ENCODE measurements at regions not wholly inside any gene's neighbourhood (a gene's known extent, or its start where the extent isn't known, plus 50 kb on each side); places are given as distances from the start of the nearest gene placed in this dataset.

DNA sequence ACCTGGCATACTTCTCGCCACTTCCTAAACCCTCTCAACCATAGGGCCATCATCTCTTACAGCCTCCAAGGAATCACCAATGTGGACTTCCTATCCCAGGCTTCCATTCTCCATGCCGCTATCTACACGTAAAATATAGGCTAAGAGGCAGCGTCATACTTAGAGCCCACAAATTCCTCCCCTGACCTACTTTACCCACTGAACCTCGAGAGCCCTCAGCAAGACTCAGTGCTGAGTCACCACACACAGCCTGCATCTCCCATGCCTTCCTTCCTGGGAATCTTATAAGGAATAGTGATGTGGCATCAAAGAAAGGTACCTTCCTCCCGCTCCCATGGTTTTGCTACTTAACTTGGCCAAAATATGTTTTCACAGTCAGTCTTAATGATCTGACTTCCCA is 435.6 kb upstream of the NFE2L3 start:
- no peaks in the 10 kb centered on the region for H3K4me1 ChIP-seq (ENCODE audit: control insufficient read depth, extremely low read depth, insufficient read depth, low read length)
- no peak for DNase-seq (ENCODE audit: low read depth, low spot score)
- no peaks in the 10 kb centered on the region for H3K36me3 ChIP-seq (ENCODE audit: control insufficient read depth in 2 of 2, extremely low read depth in 1 of 2, insufficient read depth in 2 of 2, low read length in 2 of 2)
- BruUV-seq (replicated peaks): no TSS peak
- FAIRE-seq: no peak
- POLR2A ChIA-PET: no interaction called here
- no peak overlapping the region for H2AFZ ChIP-seq (ENCODE audit: low read depth, low read length)
- no peak overlapping the region for H3K27ac ChIP-seq (ENCODE audit: insufficient read depth, low read depth, low read length)
- H3K27me3 ChIP-seq (ENCODE audit: control insufficient read depth in 2 of 2, insufficient read depth in 2 of 2, low read length in 2 of 2): no peaks in the 10 kb centered on the region
- H3K9me3 ChIP-seq (replicated peaks; ENCODE audit: control insufficient read depth, insufficient read depth, low read length): no peaks in the 10 kb centered on the region
- no peaks in the 10 kb centered on the region for H3K79me2 ChIP-seq (ENCODE audit: control insufficient read depth, insufficient read depth, low read length)
- no peaks in the 10 kb centered on the region for H4K20me1 ChIP-seq (replicated peaks; ENCODE audit: control insufficient read depth, extremely low read depth, insufficient read depth, low read length)
- TF ChIP-seq EZH2 (IDR thresholded peaks at IDR 0.05; ENCODE audit: borderline replicate concordance, low read depth, low read length, severe bottlenecking): no peak
- no peak for TF ChIP-seq FOS (IDR thresholded peaks at IDR 0.05; ENCODE audit: borderline replicate concordance, insufficient read depth, low read length)
- no peak for TF ChIP-seq MYC (IDR thresholded peaks at IDR 0.05; ENCODE audit: low read depth, low read length)
- no peak for TF ChIP-seq JUN (IDR thresholded peaks at IDR 0.05; ENCODE audit: borderline replicate concordance, insufficient read depth, insufficient read length, low read depth)
- no peak for TF ChIP-seq GATA2 (IDR thresholded peaks at IDR 0.05; ENCODE audit: insufficient read depth, insufficient read length, low read depth, low read length)
- no peak for TF ChIP-seq POLR2A (IDR thresholded peaks at IDR 0.05; ENCODE audit: low read depth, low read length)
- TF ChIP-seq, protein P1, sequence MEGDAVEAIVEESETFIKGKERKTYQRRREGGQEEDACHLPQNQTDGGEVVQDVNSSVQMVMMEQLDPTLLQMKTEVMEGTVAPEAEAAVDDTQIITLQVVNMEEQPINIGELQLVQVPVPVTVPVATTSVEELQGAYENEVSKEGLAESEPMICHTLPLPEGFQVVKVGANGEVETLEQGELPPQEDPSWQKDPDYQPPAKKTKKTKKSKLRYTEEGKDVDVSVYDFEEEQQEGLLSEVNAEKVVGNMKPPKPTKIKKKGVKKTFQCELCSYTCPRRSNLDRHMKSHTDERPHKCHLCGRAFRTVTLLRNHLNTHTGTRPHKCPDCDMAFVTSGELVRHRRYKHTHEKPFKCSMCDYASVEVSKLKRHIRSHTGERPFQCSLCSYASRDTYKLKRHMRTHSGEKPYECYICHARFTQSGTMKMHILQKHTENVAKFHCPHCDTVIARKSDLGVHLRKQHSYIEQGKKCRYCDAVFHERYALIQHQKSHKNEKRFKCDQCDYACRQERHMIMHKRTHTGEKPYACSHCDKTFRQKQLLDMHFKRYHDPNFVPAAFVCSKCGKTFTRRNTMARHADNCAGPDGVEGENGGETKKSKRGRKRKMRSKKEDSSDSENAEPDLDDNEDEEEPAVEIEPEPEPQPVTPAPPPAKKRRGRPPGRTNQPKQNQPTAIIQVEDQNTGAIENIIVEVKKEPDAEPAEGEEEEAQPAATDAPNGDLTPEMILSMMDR (IDR thresholded peaks at IDR 0.05; ENCODE audit: extremely low read depth in 1 of 2, insufficient read depth in 1 of 2, low read depth in 1 of 2, low read length in 2 of 2): no peak
- TF ChIP-seq, protein P2, sequence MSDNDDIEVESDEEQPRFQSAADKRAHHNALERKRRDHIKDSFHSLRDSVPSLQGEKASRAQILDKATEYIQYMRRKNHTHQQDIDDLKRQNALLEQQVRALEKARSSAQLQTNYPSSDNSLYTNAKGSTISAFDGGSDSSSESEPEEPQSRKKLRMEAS (IDR thresholded peaks at IDR 0.05; ENCODE audit: insufficient read depth, insufficient read length): no peak
- dilution Hi-C loops (cut with MboI; ENCODE audit: extremely low pct_ligation_motif_present, low sequenced_read_pairs) (no loop called here), intact Hi-C loops (cut with micrococcal nuclease) (no loop called here)
- no peak overlapping the region for H3K4me2 ChIP-seq (ENCODE audit: insufficient read depth, low read length)
- H3K4me3 ChIP-seq (replicated peaks in 1 of 3; ENCODE audit: insufficient read depth in 1 of 3, low read depth in 1 of 3, low read length in 3 of 3): no peak overlapping the region
- no peak overlapping the region for H3K9ac ChIP-seq (replicated peaks; ENCODE audit: extremely low read depth, insufficient read depth, low read length)
- CTCF ChIA-PET: no interaction called here
- no peaks in the 10 kb centered on the region for H3K9me1 ChIP-seq (replicated peaks; ENCODE audit: control insufficient read depth, extremely low read depth, insufficient read depth, low read length)
